GM23338 (cell line): ENCODE measurements at regions not wholly inside any gene's neighbourhood (a gene's known extent, or its start where the extent isn't known, plus 50 kb on each side); places are given as distances from the start of the nearest gene placed in this dataset.

Experiments used
- EZH2 ChIP-seq: fragments of 200-600 bp; sonication (generic); IDR thresholded peaks from one replicate; pipeline ENCODE4 v1.8.0; 2017; ENCODE audit warnings: antibody characterized with exemption, mild to moderate bottlenecking, low read depth; ENCODE audit not compliant: unreplicated experiment
- POLR2AphosphoS5 ChIP-seq: IDR thresholded peaks from 2 replicates; pipeline ENCODE4 v1.6.1; 2016; ENCODE audit warnings: antibody characterized with exemption, low read depth
- ZNF331 ChIP-seq: fragments of 250-450 bp; sonication (Bioruptor Pico); IDR thresholded peaks from 2 replicates; pipeline ENCODE4 v1.5.0; 2020; ENCODE audit warnings: low read depth, mild to moderate bottlenecking, moderate library complexity
- TF ChIP-seq, protein P1 (sequence below), 2 experiments: fragments of 200-600 bp in 1 of 2; sonication (generic) in 1 of 2; conservative IDR thresholded peaks; 2 replicates each; pipeline versions ENCODE4 v1.5.1 to v1.6.1; 2016 to 2017; ENCODE audit warnings: antibody characterized with exemption in 2 of 2, low read depth in 2 of 2, mild to moderate bottlenecking in 2 of 2, moderate library complexity in 1 of 2
- TF ChIP-seq, protein P2 (sequence below): IDR thresholded peaks from one replicate; pipeline ENCODE4 v1.6.1; 2018; ENCODE audit warnings: antibody characterized with exemption; ENCODE audit not compliant: unreplicated experiment

- TF ChIP-seq EZH2 (no peak), POLR2AphosphoS5 (no peak), ZNF331 (no peak)
- TF ChIP-seq, protein P1, sequence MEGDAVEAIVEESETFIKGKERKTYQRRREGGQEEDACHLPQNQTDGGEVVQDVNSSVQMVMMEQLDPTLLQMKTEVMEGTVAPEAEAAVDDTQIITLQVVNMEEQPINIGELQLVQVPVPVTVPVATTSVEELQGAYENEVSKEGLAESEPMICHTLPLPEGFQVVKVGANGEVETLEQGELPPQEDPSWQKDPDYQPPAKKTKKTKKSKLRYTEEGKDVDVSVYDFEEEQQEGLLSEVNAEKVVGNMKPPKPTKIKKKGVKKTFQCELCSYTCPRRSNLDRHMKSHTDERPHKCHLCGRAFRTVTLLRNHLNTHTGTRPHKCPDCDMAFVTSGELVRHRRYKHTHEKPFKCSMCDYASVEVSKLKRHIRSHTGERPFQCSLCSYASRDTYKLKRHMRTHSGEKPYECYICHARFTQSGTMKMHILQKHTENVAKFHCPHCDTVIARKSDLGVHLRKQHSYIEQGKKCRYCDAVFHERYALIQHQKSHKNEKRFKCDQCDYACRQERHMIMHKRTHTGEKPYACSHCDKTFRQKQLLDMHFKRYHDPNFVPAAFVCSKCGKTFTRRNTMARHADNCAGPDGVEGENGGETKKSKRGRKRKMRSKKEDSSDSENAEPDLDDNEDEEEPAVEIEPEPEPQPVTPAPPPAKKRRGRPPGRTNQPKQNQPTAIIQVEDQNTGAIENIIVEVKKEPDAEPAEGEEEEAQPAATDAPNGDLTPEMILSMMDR (conservative IDR thresholded peaks at IDR 0.05; ENCODE audit: low read depth in 2 of 2), result no peak
- TF ChIP-seq, protein P2, sequence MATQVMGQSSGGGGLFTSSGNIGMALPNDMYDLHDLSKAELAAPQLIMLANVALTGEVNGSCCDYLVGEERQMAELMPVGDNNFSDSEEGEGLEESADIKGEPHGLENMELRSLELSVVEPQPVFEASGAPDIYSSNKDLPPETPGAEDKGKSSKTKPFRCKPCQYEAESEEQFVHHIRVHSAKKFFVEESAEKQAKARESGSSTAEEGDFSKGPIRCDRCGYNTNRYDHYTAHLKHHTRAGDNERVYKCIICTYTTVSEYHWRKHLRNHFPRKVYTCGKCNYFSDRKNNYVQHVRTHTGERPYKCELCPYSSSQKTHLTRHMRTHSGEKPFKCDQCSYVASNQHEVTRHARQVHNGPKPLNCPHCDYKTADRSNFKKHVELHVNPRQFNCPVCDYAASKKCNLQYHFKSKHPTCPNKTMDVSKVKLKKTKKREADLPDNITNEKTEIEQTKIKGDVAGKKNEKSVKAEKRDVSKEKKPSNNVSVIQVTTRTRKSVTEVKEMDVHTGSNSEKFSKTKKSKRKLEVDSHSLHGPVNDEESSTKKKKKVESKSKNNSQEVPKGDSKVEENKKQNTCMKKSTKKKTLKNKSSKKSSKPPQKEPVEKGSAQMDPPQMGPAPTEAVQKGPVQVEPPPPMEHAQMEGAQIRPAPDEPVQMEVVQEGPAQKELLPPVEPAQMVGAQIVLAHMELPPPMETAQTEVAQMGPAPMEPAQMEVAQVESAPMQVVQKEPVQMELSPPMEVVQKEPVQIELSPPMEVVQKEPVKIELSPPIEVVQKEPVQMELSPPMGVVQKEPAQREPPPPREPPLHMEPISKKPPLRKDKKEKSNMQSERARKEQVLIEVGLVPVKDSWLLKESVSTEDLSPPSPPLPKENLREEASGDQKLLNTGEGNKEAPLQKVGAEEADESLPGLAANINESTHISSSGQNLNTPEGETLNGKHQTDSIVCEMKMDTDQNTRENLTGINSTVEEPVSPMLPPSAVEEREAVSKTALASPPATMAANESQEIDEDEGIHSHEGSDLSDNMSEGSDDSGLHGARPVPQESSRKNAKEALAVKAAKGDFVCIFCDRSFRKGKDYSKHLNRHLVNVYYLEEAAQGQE, result no peak
These were observed 89.9 kb downstream of the TOMM20 start for GRCh38 chr1:235038701-235039100.
